Stimulated activated memory B cell treated with anti-CD40 and anti-IgM and Interleukin-4, amounts not matched to agents 10 μg/mL and 1 μg/mL and 100 μg/mL, for 72 hours (primary cell): ENCODE measurements at regions not wholly inside any gene's neighbourhood (a gene's known extent, or its start where the extent isn't known, plus 50 kb on each side); places are given as distances from the start of the nearest gene placed in this dataset.

ENCODE experiments used
- ATAC-seq: fragments of 150-1000 bp; cut with Tn5 transposase; 2 replicates; pipeline ENCODE4 v1.10.0; 2021
- H3K27ac Mint-ChIP-seq: one replicate; pipeline ENCODE4 v1.8.0; 2022; ENCODE audit warnings: mild to moderate bottlenecking, mixed read lengths
- H3K27me3 Mint-ChIP-seq: one replicate; pipeline ENCODE4 v1.8.0; 2022; ENCODE audit warnings: mixed read lengths
- H3K36me3 Mint-ChIP-seq: one replicate; pipeline ENCODE4 v1.8.0; 2022; ENCODE audit warnings: mixed read lengths
- H3K4me1 Mint-ChIP-seq: one replicate; pipeline ENCODE4 v1.8.0; 2022; ENCODE audit warnings: mixed read lengths
- H3K4me3 Mint-ChIP-seq: one replicate; pipeline ENCODE4 v1.8.0; 2022; ENCODE audit warnings: mild to moderate bottlenecking, moderate library complexity, mixed read lengths
- H3K9me3 Mint-ChIP-seq: one replicate; pipeline ENCODE4 v1.8.0; 2022; ENCODE audit warnings: mixed read lengths

DNA sequence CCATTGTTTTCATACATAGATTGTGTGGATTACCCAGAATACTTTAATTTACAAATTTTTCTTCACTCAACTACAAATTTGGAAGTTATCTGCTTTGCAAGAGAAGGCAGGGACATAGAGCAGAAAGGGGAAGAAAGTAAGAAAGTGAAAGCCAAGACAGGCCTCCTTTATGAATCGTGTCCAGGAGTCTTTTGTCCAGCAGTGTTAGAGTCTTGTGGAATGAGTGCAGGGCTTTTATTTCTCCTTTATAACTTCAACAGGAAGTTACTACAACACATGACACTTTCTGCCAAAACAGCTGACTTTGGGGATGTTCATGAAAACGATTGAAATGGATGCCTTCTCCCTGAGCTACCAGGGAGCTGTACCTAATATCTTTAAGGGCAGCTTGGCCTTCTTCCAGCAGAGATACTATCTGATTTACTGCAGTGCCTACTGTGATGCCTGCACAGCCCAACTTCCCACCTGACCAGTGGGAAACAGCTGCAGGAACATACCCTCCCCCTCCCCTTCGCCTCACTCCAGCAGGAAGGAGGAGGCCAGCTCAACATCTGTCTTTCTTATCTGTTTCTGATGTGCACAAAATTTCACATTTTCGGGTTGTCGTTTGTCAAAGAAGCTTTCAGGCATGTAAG is 557.7 kb upstream of the SLIT2 start:
- Mint-ChIP-seq H3K4me1 (peaks cover 12% of the 10 kb centered on the region), H3K36me3 (no peaks in the 10 kb centered on the region), H3K27ac (peak overlapping the region; percentile 60), H3K27me3 (no peaks in the 10 kb centered on the region), H3K4me3 (peak overlapping the region; percentile 26), H3K9me3 (peaks cover 3% of the 10 kb centered on the region)
- ATAC-seq = no peak

DNA sequence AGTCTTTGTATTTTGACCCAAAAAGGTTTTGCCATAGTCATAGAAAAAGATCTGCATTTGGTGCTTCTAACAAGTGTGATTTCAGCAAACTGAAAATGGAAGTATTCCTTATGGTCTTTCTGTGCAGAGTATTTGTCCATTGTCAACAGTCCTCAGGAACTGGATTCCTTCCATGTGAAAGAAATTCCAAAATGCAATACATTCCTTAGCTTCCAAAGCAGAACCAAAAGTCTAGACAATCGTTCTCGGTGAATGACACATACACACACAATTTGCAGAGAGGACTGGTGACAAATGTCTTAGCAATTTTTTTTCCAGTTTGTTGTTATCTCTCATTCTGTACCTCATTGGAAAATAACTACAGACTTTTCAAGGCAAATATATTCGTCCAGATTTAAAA is 562.2 kb upstream of the SLIT2 start:
- no peaks in the 10 kb centered on the region for H3K27me3 Mint-ChIP-seq
- no peak overlapping the region for H3K27ac Mint-ChIP-seq
- no peaks in the 10 kb centered on the region for H3K9me3 Mint-ChIP-seq
- no peaks in the 10 kb centered on the region for H3K36me3 Mint-ChIP-seq
- H3K4me1 Mint-ChIP-seq = peaks cover 5% of the 10 kb centered on the region
- ATAC-seq = no peak
- no peak overlapping the region for H3K4me3 Mint-ChIP-seq

DNA sequence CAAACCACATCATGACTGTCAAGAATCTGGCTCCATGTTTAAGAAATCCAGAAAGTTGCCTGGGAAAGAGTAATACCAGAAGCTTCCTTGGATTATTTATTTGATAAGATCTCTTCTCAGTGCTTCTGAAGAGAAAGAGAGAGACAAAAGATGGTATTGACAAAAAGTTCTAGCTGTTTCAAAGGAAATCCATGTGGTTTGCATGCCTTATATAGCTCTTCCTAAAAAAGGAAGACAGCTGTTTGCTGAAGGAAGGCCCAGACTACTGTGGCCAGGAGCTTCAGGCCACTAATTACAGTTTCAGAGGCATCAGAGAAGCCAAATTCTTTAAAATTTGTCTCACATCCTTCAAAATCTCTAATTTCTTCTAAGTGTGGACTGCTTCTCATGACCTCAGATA is 565.2 kb upstream of the SLIT2 start:
- Mint-ChIP-seq H3K36me3 (no peaks in the 10 kb centered on the region), H3K9me3 (peaks cover 2% of the 10 kb centered on the region), H3K27me3 (no peaks in the 10 kb centered on the region), H3K4me1 (no peaks in the 10 kb centered on the region), H3K27ac (no peak overlapping the region), H3K4me3 (no peak overlapping the region)
- ATAC-seq = no peak

DNA sequence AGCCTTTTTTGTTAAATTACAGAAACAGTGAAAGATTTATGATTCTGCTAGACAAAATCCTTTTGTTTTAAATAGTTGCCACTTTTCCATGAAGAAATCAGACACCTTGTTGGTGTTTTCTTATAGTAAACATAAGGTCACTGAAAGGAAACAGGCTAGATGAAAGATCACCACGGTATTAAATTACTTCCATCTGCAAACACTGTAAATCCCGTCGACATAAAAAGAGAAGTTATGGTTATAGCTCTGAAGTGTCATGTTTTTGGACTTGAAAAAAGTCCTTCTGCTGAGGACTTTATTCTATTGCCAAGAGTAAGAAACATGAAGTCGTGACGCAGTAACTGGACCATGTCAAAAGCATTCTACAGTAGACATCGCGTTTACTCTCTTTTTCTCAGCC is 567.6 kb upstream of the SLIT2 start:
- no peaks in the 10 kb centered on the region for H3K27me3 Mint-ChIP-seq
- no peak overlapping the region for H3K27ac Mint-ChIP-seq
- no peak overlapping the region for H3K4me3 Mint-ChIP-seq
- H3K36me3 Mint-ChIP-seq = no peaks in the 10 kb centered on the region
- ATAC-seq = no peak
- H3K4me1 Mint-ChIP-seq = no peaks in the 10 kb centered on the region
- peaks cover 2% of the 10 kb centered on the region for H3K9me3 Mint-ChIP-seq

DNA sequence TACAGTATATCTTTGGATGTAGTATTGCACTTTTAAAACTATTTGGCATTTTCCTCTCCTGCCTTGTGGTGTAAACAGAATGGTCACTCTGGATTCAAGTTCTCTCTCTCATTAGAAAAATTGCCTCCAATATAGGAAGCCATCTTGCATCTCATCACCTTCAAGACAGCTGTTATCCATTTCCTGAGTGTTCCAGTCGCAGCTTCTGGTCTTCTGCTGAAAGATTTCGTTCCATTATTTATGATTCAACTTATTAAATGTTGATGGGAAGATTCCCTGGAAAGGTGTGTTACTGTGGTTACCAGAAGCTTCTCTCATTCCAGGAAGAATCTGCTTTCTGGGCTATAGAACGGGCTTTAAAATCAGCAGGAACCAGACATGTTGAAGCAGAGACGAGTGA is 568.3 kb upstream of the SLIT2 start:
- Mint-ChIP-seq H3K27ac (no peak overlapping the region), H3K27me3 (no peaks in the 10 kb centered on the region), H3K36me3 (no peaks in the 10 kb centered on the region), H3K9me3 (peaks cover 2% of the 10 kb centered on the region), H3K4me1 (no peaks in the 10 kb centered on the region), H3K4me3 (no peak overlapping the region)
- no peak for ATAC-seq

DNA sequence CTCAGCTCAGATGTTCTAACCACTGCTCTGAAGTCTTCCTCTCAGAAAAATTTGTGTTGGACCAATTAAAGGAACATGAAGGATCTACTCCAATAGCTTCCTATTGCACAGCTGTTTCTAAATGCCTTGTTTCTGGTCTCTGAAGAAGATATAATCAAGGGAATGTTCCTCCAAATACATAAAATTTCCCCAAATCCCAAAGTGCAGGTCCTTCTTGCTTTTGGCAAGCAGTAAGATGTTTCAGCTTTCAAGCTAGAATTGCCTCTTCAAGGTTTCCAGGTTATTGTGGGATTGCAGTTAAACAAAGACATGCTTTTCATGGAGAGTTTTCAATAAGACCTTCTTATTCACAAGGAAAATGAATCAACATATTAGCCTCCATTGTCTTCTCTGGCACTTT is 574.5 kb upstream of the SLIT2 start:
- Mint-ChIP-seq H3K4me1 (peaks cover 14% of the 10 kb centered on the region), H3K4me3 (no peak overlapping the region), H3K9me3 (peaks cover 3% of the 10 kb centered on the region), H3K27me3 (no peaks in the 10 kb centered on the region), H3K36me3 (no peaks in the 10 kb centered on the region), H3K27ac (no peak overlapping the region)
- ATAC-seq = no peak

DNA sequence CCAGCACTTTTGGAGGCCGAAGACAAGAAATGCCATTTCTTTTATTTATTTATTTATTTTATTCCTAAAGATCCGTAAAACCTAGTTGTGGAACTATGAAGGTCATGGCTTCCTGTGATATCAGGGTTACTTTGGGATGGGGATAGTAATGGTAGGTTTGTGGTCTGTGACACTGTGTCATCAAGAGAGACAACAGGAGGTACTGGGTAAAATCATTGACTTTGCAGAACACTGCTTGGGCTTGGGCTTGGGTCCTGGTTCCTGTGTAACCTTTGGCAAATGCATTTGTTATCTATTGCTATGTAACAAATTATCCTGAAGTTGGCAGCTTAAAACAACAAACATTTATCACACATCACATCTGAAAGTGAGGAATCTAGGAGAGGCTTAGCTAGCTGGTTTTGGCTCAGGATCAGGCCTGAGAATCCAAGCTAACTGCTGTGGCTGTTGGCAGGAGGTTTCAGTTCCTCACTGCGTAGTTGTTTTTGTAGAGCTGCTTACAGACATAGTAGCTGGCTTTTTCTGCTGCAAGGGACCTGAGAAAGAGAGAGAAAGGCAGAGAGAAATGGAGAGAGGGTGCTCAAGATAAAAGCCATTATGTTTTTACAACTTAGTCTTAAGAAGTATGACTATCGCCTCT is 576.4 kb upstream of the SLIT2 start:
- peak; percentile 79 for ATAC-seq

DNA sequence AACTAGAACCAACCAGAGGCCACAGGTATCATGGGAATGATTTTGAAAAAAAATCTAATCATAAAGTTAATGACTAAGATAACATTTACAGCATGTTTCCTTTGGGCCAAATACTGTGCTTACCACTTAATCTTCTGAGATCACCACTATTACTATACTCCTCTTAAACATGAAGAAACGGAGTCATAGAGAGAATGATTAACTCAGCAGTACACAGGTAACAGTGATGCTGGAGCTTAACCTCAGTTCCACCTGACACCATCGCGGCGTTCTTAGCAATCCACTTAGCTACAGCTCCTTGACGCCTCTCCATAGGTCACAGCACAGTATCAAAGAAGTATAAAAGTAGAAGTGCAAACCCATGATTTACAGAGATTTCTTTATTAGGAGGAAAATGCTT is 592.6 kb upstream of the SLIT2 start:
- H3K27ac Mint-ChIP-seq = no peak overlapping the region
- H3K36me3 Mint-ChIP-seq = no peaks in the 10 kb centered on the region
- H3K27me3 Mint-ChIP-seq = no peaks in the 10 kb centered on the region
- no peaks in the 10 kb centered on the region for H3K4me1 Mint-ChIP-seq
- H3K4me3 Mint-ChIP-seq = no peak overlapping the region
- ATAC-seq = no peak
- peaks cover 5% of the 10 kb centered on the region for H3K9me3 Mint-ChIP-seq

More for the DNA sequence above, 576.4 kb upstream of the SLIT2 start:
- Mint-ChIP-seq H3K9me3 (peaks cover 3% of the 10 kb centered on the region), H3K36me3 (no peaks in the 10 kb centered on the region), H3K4me3 (no peak overlapping the region), H3K27ac (peak overlapping the region; percentile 3), H3K4me1 (peaks cover 14% of the 10 kb centered on the region), H3K27me3 (no peaks in the 10 kb centered on the region)

DNA sequence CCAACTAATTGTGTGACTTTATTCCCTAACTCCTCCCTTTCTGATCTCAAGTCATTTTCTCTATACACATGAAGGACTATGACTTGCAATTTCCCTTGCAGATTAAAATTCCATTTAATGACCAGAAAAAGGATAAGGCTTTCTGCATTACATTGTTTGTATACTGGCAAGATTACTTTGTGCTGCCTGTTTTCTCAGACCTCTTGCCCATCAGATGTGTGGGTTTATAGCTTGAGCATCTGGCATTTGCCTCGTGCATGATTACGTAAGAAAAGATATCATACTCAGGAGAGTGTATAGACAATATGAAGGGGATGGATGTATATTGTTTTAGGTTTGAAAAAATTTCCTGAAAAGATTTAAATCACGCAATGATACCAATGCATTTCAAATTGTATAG is 593.8 kb upstream of the SLIT2 start:
- no peak for ATAC-seq
- Mint-ChIP-seq H3K4me3 (no peak overlapping the region), H3K4me1 (no peaks in the 10 kb centered on the region), H3K27ac (no peak overlapping the region), H3K27me3 (no peaks in the 10 kb centered on the region), H3K9me3 (peaks cover 5% of the 10 kb centered on the region), H3K36me3 (no peaks in the 10 kb centered on the region)

DNA sequence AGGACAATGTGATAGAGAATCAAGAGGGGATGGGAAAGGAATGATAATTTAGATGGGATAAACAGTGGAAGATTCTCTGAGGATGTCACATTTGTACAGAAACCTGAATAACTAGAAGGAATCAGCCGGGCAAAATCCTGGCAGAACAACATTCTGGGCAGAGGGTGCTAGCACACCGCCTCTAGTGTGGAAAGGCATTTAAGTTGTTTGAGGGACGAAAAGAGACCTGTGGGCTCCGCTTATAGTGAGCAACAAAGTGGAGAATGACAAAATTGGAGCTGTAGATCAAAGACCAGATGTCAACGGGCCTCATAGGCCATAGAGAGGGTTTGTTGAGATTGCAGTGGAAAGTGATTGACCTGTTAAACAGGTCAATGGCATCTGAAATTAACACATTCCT is 596.0 kb upstream of the SLIT2 start:
- H3K27ac Mint-ChIP-seq = no peak overlapping the region
- H3K27me3 Mint-ChIP-seq = no peaks in the 10 kb centered on the region
- H3K4me3 Mint-ChIP-seq = no peak overlapping the region
- no peaks in the 10 kb centered on the region for H3K4me1 Mint-ChIP-seq
- H3K9me3 Mint-ChIP-seq = peaks cover 5% of the 10 kb centered on the region
- no peaks in the 10 kb centered on the region for H3K36me3 Mint-ChIP-seq
- ATAC-seq = no peak

DNA sequence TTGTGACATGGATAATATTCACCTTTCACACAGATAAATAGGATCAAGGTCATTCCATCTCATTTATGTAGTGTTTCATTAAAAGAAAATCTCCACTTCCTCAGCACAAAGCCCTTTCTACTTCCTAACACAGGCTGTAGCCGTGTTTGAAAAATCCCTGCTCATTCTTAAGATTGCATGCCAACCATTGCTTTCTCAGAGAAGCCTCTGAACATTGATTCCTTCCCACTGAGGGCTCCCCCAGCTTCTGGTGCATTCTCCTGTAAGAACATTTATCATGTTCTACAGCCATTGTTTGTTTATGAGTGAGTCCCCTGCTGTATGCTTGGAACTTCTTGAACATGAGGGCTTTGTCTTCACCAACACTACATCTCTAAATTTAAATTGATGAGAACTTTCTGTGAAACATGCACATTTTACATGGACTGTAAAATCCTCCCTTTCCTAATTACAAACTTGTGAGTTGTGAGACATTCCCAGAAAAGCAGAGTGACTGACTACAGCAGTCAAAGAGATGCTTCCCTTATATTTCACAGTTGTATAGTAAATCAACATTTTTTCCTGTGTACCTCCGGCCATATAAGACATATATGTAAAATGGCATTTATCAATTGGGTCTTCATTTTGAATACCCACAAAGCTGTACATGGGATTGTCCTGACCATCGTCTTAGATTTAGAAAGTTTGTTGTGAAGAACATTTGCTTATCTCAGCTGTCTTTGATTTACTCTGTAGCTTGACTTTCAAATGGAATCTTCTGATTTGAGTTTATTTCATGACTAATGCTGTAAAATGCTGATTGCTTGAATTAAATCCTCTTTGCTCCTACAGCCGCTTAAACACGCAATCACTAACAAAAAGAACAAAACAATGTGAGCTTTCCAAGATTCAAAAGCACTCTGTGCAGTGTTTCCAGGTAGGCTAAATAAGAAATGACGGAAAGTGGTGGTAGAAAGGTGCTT is 600.5 kb upstream of the SLIT2 start:
- H3K36me3 Mint-ChIP-seq = no peaks in the 10 kb centered on the region
- H3K27me3 Mint-ChIP-seq = no peaks in the 10 kb centered on the region
- H3K4me1 Mint-ChIP-seq = no peaks in the 10 kb centered on the region
- no peak overlapping the region for H3K4me3 Mint-ChIP-seq
- peaks cover 17% of the 10 kb centered on the region for H3K9me3 Mint-ChIP-seq
- no peak overlapping the region for H3K27ac Mint-ChIP-seq
- no peak for ATAC-seq

DNA sequence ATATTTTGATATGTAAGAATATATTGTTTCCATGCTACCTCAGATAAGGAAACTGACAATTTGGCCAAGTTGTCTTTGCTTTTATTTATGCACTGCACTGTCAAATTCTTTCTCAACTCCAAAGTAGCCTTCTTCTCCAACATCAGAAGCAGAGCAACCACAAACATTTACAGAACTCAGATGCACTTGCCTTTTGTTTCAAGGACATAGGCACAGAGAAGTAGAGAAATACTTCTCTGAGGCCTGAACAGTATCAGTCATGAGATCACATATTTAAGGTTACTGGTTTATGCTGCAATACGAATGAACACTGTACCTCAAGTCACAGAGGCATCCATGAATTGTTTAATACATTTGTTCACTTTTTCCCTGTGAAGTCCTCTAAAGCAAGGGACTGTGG is 606.1 kb upstream of the SLIT2 start:
- no peak for ATAC-seq
- H3K27me3 Mint-ChIP-seq = no peaks in the 10 kb centered on the region

DNA sequence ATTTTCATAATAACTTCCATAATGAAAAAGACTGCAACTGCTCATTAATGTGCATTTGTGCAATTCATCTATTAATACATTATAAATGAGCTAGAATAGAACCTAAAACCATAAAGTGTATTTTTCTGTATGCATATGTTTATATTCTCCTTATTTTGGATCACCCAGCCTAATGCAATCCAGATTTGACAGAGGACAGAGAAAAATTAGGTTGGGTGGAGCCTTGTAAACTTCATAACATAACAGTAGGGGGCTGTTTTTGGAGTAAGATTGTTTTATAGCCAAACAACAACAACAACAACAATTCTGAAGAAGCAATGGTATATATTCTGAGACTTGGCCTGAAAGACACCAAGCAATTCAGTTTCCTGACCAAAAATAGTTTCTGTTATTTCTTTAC is 615.3 kb upstream of the SLIT2 start:
- H3K4me1 Mint-ChIP-seq = no peaks in the 10 kb centered on the region
- no peaks in the 10 kb centered on the region for H3K27me3 Mint-ChIP-seq
- no peak overlapping the region for H3K4me3 Mint-ChIP-seq
- ATAC-seq = no peak
- H3K9me3 Mint-ChIP-seq = peaks cover 6% of the 10 kb centered on the region
- no peak overlapping the region for H3K27ac Mint-ChIP-seq
- no peaks in the 10 kb centered on the region for H3K36me3 Mint-ChIP-seq

More for the DNA sequence above, 606.1 kb upstream of the SLIT2 start:
- H3K9me3 Mint-ChIP-seq = peaks cover 14% of the 10 kb centered on the region
- no peaks in the 10 kb centered on the region for H3K4me1 Mint-ChIP-seq
- H3K27ac Mint-ChIP-seq = no peak overlapping the region
- no peaks in the 10 kb centered on the region for H3K36me3 Mint-ChIP-seq
- H3K4me3 Mint-ChIP-seq = no peak overlapping the region

DNA sequence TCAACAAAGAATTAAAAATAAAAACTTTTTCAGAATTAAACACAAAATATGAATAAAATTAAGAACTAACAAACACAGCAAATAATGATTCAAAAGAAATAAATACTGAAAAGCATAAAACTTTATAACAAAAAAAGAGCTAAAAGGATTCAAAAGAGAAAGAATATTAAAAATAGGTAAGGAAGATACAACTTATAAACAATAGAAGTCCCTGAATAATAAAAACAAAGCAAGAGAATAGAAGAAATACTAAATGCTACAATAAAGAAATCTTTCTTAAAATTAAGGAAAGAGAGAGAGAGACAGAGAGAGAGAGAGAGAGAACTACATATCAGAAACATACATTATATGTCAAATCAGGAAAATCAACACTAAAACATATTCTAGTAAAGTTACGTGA is 619.9 kb upstream of the SLIT2 start:
- no peak for ATAC-seq
- Mint-ChIP-seq H3K27me3 (no peaks in the 10 kb centered on the region), H3K4me1 (no peaks in the 10 kb centered on the region), H3K27ac (no peak overlapping the region), H3K4me3 (no peak overlapping the region), H3K9me3 (peaks cover 8% of the 10 kb centered on the region), H3K36me3 (no peaks in the 10 kb centered on the region)

DNA sequence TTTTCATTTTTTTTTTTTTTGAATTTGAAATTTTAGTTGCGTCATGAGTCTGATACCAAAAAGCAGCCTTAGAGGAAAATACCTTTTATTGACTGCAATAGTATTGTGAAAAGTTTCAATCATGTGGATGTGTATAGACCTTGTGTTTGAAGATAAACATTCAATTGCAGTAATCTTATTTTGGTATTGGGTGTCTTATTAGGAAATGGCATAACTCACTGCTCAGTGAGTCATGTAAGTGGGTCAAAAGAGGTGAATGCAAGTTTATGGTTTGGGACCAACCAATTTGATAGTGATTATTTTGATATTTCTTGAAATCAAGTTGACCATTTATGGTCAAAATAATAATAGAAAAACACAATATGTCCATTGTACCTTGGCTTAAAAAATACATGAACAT is 627.8 kb upstream of the SLIT2 start:
- no peaks in the 10 kb centered on the region for H3K36me3 Mint-ChIP-seq
- ATAC-seq = no peak
- H3K4me1 Mint-ChIP-seq = no peaks in the 10 kb centered on the region
- peaks cover 5% of the 10 kb centered on the region for H3K9me3 Mint-ChIP-seq
- H3K27me3 Mint-ChIP-seq = no peaks in the 10 kb centered on the region
- H3K27ac Mint-ChIP-seq = no peak overlapping the region
- no peak overlapping the region for H3K4me3 Mint-ChIP-seq
